ENCODE measurements at regions not wholly inside any gene's neighbourhood (a gene's known extent, or its start where the extent isn't known, plus 50 kb on each side); places are given as distances from the start of the nearest gene placed in this dataset.

DNA sequence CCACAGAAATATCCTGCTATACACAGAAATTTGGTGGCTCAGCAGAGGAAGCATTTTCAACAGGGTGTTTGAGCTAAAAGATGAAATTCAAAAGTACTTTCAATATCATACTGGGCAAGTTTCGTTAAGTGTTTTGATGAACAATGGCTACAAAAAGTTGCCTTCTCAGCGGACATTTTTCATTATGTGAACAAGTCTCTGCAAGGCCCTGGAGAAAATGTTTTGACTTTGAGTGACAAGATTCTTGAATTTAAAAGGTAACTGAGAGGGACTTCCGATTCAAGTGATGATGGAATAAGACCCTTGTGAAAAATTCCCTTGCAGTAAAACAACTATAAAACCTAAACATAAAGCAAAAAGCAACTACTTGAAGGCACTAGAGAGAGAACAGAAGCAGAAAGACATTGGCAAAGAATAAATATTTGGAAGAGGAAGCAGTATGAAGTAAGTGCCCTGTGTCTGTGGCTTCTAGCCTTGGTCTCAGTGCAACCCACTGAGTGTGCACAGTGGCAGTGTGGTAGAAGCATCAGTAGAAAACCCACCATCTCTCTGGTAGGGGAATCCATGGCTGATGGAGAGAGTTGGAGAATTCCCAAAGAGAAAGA lies 62.5 kb upstream of the NAMPT start:
- DNase-seq (ENCODE audit: low spot score), result no peak
- peaks cover 6% of the 10 kb centered on the region for H3K36me3 Mint-ChIP-seq (ENCODE audit: low read depth)
- TF ChIP-seq, protein P1, sequence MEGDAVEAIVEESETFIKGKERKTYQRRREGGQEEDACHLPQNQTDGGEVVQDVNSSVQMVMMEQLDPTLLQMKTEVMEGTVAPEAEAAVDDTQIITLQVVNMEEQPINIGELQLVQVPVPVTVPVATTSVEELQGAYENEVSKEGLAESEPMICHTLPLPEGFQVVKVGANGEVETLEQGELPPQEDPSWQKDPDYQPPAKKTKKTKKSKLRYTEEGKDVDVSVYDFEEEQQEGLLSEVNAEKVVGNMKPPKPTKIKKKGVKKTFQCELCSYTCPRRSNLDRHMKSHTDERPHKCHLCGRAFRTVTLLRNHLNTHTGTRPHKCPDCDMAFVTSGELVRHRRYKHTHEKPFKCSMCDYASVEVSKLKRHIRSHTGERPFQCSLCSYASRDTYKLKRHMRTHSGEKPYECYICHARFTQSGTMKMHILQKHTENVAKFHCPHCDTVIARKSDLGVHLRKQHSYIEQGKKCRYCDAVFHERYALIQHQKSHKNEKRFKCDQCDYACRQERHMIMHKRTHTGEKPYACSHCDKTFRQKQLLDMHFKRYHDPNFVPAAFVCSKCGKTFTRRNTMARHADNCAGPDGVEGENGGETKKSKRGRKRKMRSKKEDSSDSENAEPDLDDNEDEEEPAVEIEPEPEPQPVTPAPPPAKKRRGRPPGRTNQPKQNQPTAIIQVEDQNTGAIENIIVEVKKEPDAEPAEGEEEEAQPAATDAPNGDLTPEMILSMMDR (IDR thresholded peaks at IDR 0.05), result no peak
- H3K27me3 Mint-ChIP-seq (ENCODE audit: low read depth), result peaks cover 1% of the 10 kb centered on the region
- no peak overlapping the region for H3K4me3 Mint-ChIP-seq (ENCODE audit: unreplicated experiment)
- H3K27ac Mint-ChIP-seq (ENCODE audit: unreplicated experiment), result no peak overlapping the region
- H3K9me3 Mint-ChIP-seq (ENCODE audit: low read depth), result peaks cover 27% of the 10 kb centered on the region
- no peaks in the 10 kb centered on the region for H3K4me1 Mint-ChIP-seq (ENCODE audit: low read depth)

DNA sequence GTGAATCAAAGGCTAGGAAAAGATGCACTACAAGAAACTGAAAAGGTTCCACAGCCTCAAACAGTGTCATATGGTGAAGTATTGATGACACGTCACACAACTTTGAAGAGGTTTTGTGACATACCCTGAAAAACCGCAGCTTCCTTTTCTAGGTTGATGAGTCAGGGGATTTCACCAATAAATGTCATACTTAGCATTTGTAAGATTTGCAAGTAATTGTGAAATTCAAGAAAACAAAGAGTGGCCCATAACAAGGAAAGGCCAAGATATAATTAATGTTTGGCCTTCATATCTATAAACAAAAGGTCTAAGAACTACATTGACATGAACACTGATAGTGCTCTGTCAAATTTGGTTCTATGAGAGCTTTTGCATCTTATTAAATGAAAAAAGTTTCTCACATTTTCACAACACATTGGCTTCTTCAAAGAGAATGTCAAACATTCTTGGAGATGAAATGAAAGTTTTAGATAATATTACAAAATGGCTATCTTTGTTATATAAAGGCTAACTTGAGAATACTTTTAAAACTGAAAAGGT lies 62.0 kb upstream of the NAMPT start:
- peaks cover 33% of the 10 kb centered on the region for H3K9me3 Mint-ChIP-seq (ENCODE audit: low read depth)
- no peak overlapping the region for H3K4me3 Mint-ChIP-seq (ENCODE audit: unreplicated experiment)
- no peak overlapping the region for H3K27ac Mint-ChIP-seq (ENCODE audit: unreplicated experiment)
- H3K4me1 Mint-ChIP-seq (ENCODE audit: low read depth), result no peaks in the 10 kb centered on the region
- TF ChIP-seq, protein P1 (IDR thresholded peaks at IDR 0.05), result no peak
- peaks cover 6% of the 10 kb centered on the region for H3K36me3 Mint-ChIP-seq (ENCODE audit: low read depth)
- no peaks in the 10 kb centered on the region for H3K27me3 Mint-ChIP-seq (ENCODE audit: low read depth)
- no peak for DNase-seq (ENCODE audit: low spot score)

- H3K9me3 Mint-ChIP-seq (ENCODE audit: low read depth), result peaks cover 35% of the 10 kb centered on the region
Observed at GRCh38 chr7:106346167-106346677, 61.4 kb upstream of the NAMPT start.

GRCh38 chr7:106345421-106346166 lies 60.8 kb upstream of the NAMPT start:
- H3K4me3 Mint-ChIP-seq (ENCODE audit: unreplicated experiment), result no peak overlapping the region
- no peaks in the 10 kb centered on the region for H3K27me3 Mint-ChIP-seq (ENCODE audit: low read depth)
- H3K36me3 Mint-ChIP-seq (ENCODE audit: low read depth), result peaks cover 8% of the 10 kb centered on the region
- peaks cover 35% of the 10 kb centered on the region for H3K9me3 Mint-ChIP-seq (ENCODE audit: low read depth)
- TF ChIP-seq, protein P1 (IDR thresholded peaks at IDR 0.05), result no peak
- H3K27ac Mint-ChIP-seq (ENCODE audit: unreplicated experiment), result no peak overlapping the region
- H3K4me1 Mint-ChIP-seq (ENCODE audit: low read depth), result no peaks in the 10 kb centered on the region
- DNase-seq (ENCODE audit: low spot score), result no peak

More at GRCh38 chr7:106346167-106346677, 61.4 kb upstream of the NAMPT start:
- H3K27ac Mint-ChIP-seq (ENCODE audit: unreplicated experiment), result no peak overlapping the region
- TF ChIP-seq, protein P1 (IDR thresholded peaks at IDR 0.05), result no peak
- no peaks in the 10 kb centered on the region for H3K4me1 Mint-ChIP-seq (ENCODE audit: low read depth)
- H3K27me3 Mint-ChIP-seq (ENCODE audit: low read depth), result no peaks in the 10 kb centered on the region
- no peak overlapping the region for H3K4me3 Mint-ChIP-seq (ENCODE audit: unreplicated experiment)
- peaks cover 8% of the 10 kb centered on the region for H3K36me3 Mint-ChIP-seq (ENCODE audit: low read depth)
- no peak for DNase-seq (ENCODE audit: low spot score)

DNA sequence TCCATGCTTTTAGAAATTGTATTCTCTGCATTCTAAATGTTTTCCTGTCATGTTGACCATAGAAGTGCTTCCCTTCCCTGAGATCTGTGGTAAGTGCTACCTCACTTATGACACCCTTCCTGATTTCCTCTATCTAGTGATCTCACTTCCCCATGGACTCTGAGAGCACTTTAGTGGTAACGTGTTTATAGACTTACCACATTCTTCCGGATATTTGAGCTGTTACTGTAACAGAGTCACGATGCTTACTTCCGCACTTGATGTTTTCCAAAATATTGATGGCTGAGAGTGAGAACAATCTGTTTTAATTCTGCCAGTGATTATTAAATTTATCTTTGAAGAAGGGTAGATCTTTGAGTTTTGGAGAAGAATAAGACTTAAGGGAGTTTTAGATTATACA lies 60.1 kb upstream of the NAMPT start:
- TF ChIP-seq, protein P1 (IDR thresholded peaks at IDR 0.05), result no peak
- Mint-ChIP-seq H3K36me3 (ENCODE audit: low read depth) (peaks cover 8% of the 10 kb centered on the region), H3K4me1 (ENCODE audit: low read depth) (no peaks in the 10 kb centered on the region), H3K4me3 (ENCODE audit: unreplicated experiment) (no peak overlapping the region), H3K9me3 (ENCODE audit: low read depth) (peaks cover 38% of the 10 kb centered on the region), H3K27ac (ENCODE audit: unreplicated experiment) (no peak overlapping the region), H3K27me3 (ENCODE audit: low read depth) (no peaks in the 10 kb centered on the region)
- DNase-seq (ENCODE audit: low spot score), result no peak
